ENCODE measurements at regions not wholly inside any gene's neighbourhood (a gene's known extent, or its start where the extent isn't known, plus 50 kb on each side); places are given as distances from the start of the nearest gene placed in this dataset.
A peak's percentile ranks its signal among the peaks of the same experiment; 100 is the strongest.

DNA sequence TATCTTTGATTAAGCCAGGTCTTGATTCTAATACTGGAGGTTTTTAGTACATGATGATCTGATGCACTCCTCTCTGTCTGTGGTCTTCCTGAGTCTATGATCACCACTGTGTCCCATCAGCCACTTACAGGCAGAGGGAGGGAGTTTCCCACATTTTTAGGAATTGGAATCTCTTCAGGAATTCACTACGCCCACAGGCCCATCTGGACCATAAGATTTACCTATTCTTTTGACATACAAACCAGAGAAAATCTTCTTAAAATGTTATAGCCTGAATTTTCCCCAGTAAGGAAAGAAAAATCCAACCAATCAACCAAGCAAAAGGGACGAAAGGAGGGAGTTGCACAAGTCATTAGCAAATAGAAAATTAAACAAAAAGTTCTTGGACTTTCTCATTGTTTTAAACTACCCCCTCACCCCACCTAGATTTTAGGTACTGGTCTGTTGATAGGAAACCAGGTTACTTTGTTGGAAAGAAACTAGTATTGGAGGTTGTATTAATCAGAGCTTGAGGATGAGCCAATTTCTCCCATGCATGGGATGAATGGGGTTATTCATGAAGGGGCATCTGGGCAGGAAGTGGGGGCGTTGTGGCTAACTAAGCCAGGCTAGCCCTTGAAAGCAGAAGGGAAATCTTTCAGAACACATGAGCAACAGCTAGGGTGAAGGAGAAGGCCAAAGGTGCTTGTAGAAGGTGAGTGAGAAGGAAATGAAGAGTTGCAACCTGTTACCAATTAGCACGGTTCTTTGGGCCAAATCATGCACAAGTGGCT, 328.2 kb upstream of the MEX3C start:
- Histone ChIP-seq H3K4me1 (no peaks in the 10 kb centered on the region), H3K36me3 (no peaks in the 10 kb centered on the region), H3K27ac (replicated peaks in 1 of 4) (no peak overlapping the region), H3K9me3 (no peaks in the 10 kb centered on the region), H3K27me3 (no peaks in the 10 kb centered on the region), H3K4me3 (no peak overlapping the region)
- intact Hi-C loops (cut with DNase I): no loop called here
- DNase-seq (ENCODE audit: extremely low spot score): peak; percentile 85
- WGBS: 76% methylated on average over 4 of the region's 4 CpGs
- TF ChIP-seq EP300 (IDR thresholded peaks at IDR 0.05): no peak
- TF ChIP-seq, protein P1, sequence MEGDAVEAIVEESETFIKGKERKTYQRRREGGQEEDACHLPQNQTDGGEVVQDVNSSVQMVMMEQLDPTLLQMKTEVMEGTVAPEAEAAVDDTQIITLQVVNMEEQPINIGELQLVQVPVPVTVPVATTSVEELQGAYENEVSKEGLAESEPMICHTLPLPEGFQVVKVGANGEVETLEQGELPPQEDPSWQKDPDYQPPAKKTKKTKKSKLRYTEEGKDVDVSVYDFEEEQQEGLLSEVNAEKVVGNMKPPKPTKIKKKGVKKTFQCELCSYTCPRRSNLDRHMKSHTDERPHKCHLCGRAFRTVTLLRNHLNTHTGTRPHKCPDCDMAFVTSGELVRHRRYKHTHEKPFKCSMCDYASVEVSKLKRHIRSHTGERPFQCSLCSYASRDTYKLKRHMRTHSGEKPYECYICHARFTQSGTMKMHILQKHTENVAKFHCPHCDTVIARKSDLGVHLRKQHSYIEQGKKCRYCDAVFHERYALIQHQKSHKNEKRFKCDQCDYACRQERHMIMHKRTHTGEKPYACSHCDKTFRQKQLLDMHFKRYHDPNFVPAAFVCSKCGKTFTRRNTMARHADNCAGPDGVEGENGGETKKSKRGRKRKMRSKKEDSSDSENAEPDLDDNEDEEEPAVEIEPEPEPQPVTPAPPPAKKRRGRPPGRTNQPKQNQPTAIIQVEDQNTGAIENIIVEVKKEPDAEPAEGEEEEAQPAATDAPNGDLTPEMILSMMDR (IDR thresholded peaks at IDR 0.05): no peak
- no peak for TF ChIP-seq POLR2A (IDR thresholded peaks at IDR 0.05; ENCODE audit: low read depth)
- TF ChIP-seq POLR2AphosphoS5 (IDR thresholded peaks at IDR 0.05): no peak

DNA sequence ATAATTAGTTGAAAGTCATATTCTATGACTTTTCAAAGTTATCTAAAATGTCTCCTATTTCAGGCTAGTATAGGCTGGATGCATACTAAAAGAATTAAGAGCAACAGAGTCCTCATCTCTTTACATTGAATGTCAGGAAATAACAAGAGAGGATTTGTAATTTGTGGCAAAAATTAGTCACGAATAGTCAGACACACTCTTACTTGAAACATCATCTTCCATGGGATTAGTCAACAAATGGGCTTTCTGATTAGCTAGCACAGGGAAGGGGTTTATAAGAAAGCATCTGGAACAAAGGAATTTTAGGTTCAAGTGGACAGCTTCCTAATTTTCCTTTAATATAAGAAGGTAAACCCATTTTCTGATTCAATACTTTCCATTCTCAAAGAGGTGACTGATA, 330.3 kb upstream of the MEX3C start:
- no peak overlapping the region for H3K27ac ChIP-seq (replicated peaks in 1 of 4)
- WGBS: 79% methylated on average over 1 of the region's 1 CpG
- TF ChIP-seq EP300 (IDR thresholded peaks at IDR 0.05) (no peak), POLR2AphosphoS5 (IDR thresholded peaks at IDR 0.05) (no peak), POLR2A (IDR thresholded peaks at IDR 0.05; ENCODE audit: low read depth) (no peak)
- TF ChIP-seq, protein P1 (IDR thresholded peaks at IDR 0.05): no peak
- no peaks in the 10 kb centered on the region for H3K9me3 ChIP-seq
- intact Hi-C loops (cut with DNase I): no loop called here
- H3K4me1 ChIP-seq: no peaks in the 10 kb centered on the region
- H3K4me3 ChIP-seq: no peak overlapping the region
- no peak for DNase-seq (ENCODE audit: extremely low spot score)
- H3K36me3 ChIP-seq: no peaks in the 10 kb centered on the region
- H3K27me3 ChIP-seq: no peaks in the 10 kb centered on the region

DNA sequence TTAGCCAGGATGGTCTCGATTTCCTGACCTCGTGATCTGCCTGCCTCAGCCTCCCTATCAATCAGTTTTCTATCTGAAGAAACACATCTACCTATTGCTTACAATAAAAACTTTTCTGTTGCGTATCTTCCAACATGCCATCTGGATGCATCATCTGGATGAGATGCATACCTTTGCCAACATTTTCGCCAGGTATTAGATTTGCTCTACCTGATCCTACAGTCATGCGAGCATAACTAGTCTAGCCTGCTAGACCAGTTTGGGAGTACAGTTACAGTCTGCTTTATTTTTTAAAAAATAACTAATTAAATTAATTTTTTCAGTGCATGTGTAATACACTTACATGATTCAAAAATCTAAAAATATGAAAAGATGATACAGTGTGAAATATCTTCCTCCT, 334.0 kb upstream of the MEX3C start:
- H3K36me3 ChIP-seq: no peaks in the 10 kb centered on the region
- no peaks in the 10 kb centered on the region for H3K4me1 ChIP-seq
- no peak overlapping the region for H3K27ac ChIP-seq (replicated peaks in 1 of 4)
- no peaks in the 10 kb centered on the region for H3K9me3 ChIP-seq
- TF ChIP-seq, protein P1 (IDR thresholded peaks at IDR 0.05): no peak
- TF ChIP-seq POLR2A (IDR thresholded peaks at IDR 0.05; ENCODE audit: low read depth) (no peak), EP300 (IDR thresholded peaks at IDR 0.05) (no peak), POLR2AphosphoS5 (IDR thresholded peaks at IDR 0.05) (no peak)
- H3K4me3 ChIP-seq: no peak overlapping the region
- 92% methylated on average over 5 of the region's 5 CpGs for WGBS
- DNase-seq (ENCODE audit: extremely low spot score): no peak
- intact Hi-C loops (cut with DNase I): no loop called here
- H3K27me3 ChIP-seq: no peaks in the 10 kb centered on the region

DNA sequence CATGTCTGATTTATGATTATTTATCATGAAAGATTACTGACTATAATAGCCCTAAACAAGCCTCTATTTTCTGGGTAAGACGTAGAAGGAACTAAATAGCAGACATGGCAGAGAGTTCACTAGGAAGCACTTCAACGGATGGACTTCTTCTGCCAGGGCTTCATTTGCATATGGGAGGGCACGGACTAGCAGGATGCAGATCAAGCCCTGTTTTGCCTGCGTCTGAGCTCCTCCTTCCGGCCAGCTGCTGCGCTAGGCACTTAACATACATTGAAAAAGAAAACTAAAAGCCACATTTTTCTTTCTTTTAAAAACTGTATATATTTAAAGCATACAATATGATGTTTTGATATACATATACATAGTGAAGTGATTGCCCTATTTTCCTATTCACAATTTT, 340.0 kb upstream of the MEX3C start:
- DNase-seq (ENCODE audit: extremely low spot score): no peak
- WGBS: 20% methylated on average over 6 of the region's 6 CpGs
- no peaks in the 10 kb centered on the region for H3K27me3 ChIP-seq
- TF ChIP-seq POLR2A (IDR thresholded peaks at IDR 0.05; ENCODE audit: low read depth) (no peak), EP300 (IDR thresholded peaks at IDR 0.05) (no peak), POLR2AphosphoS5 (IDR thresholded peaks at IDR 0.05) (no peak)
- TF ChIP-seq, protein P1 (IDR thresholded peaks at IDR 0.05): no peak
- H3K27ac ChIP-seq (replicated peaks in 1 of 4): no peak overlapping the region
- no peaks in the 10 kb centered on the region for H3K36me3 ChIP-seq
- intact Hi-C loops (cut with DNase I): no loop called here
- H3K4me1 ChIP-seq: no peaks in the 10 kb centered on the region
- no peaks in the 10 kb centered on the region for H3K9me3 ChIP-seq
- no peak overlapping the region for H3K4me3 ChIP-seq

DNA sequence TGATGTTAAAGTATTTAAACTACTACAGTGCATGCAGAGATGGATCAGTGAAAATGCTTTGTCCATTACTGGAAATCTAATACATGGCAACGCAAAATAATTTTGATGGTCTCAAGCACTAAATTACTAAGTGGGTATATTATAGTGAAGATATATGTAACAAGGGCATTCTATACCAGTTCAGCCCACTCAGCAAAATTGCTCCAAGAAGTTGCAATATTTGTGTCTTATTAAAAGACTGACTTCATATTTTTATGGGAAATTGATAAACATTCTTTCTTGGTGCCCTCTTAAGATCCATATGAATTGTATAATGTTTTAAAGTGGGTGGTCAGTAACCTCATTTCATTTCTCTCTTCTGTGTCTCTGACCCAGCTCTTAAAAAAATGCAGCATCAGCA, 343.1 kb upstream of the MEX3C start:
- no peak overlapping the region for H3K27ac ChIP-seq (replicated peaks in 1 of 4)
- no peak for TF ChIP-seq POLR2AphosphoS5 (IDR thresholded peaks at IDR 0.05)
- TF ChIP-seq, protein P1 (IDR thresholded peaks at IDR 0.05): no peak
- TF ChIP-seq EP300 (IDR thresholded peaks at IDR 0.05): no peak
- no peak for TF ChIP-seq POLR2A (IDR thresholded peaks at IDR 0.05; ENCODE audit: low read depth)
- no peaks in the 10 kb centered on the region for H3K27me3 ChIP-seq
- 94% methylated on average over 1 of the region's 1 CpG for WGBS
- DNase-seq (ENCODE audit: extremely low spot score): no peak
- intact Hi-C loops (cut with DNase I): no loop called here
- no peak overlapping the region for H3K4me3 ChIP-seq
- peaks cover 0 to 3% (median 0%) of the 10 kb centered on the region in 4 donors for H3K4me1 ChIP-seq
- no peaks in the 10 kb centered on the region for H3K36me3 ChIP-seq
- no peaks in the 10 kb centered on the region for H3K9me3 ChIP-seq

Data from esophagus muscularis mucosa (tissue), 4 donors.